IMR-90 (cell line): ENCODE measurements at regions not wholly inside any gene's neighbourhood (a gene's known extent, or its start where the extent isn't known, plus 50 kb on each side); places are given as distances from the start of the nearest gene placed in this dataset.

Source experiments
- ATAC-seq: fragments of 200-7000 bp; cut with Tn5 transposase; 2 replicates; pipeline ENCODE4 v1.9.1; 2020; ENCODE audit warnings: low read depth, mild to moderate bottlenecking, moderate library complexity
- BruUV-seq: library from RNA; stranded (reverse); fragments of 400-500 nt; replicated peaks from 2 replicates; lab custom pipeline; 2021; lab: Mats Ljungman, UMichigan
- CTCF ChIA-PET: fragments of 300-600 bp; formaldehyde crosslinking; extraction: SDS; loops from one replicate; lab custom pipeline; 2021; ENCODE audit warnings: antibody characterized with exemption; lab: Yijun Ruan, JAX
- POLR2A ChIA-PET: fragments of 300-600 bp; sonication (Branson Sonifier 250); formaldehyde crosslinking; loops from one replicate; lab custom pipeline; 2022; ENCODE audit warnings: antibody characterized with exemption; ENCODE audit not compliant: unreplicated experiment; lab: Charles Lee
- DNase-seq: peaks from one replicate; pipeline ENCODE4 v3.0.0; 2013
- H2AFZ ChIP-seq: replicated peaks from 2 replicates; pipeline ENCODE3; 2013; ENCODE audit warnings: low read length, mild to moderate bottlenecking; ENCODE audit not compliant: poor library complexity
- H2AK5ac ChIP-seq: 2 replicates; pipeline ENCODE4 v1.6.1; 2013; ENCODE audit warnings: low read depth, low read length, inconsistent platforms
- H2AK9ac ChIP-seq: replicated peaks from 2 replicates; pipeline ENCODE3; 2013; ENCODE audit warnings: mild to moderate bottlenecking, low read depth, low read length, moderate library complexity; ENCODE audit not compliant: poor library complexity
- H2BK120ac ChIP-seq: 2 replicates; pipeline ENCODE4 v1.6.1; 2013; ENCODE audit warnings: low read depth, low read length, inconsistent platforms
- H2BK15ac ChIP-seq: 3 replicates; pipeline ENCODE4 v1.6.1; 2013; ENCODE audit warnings: low read depth, low read length, inconsistent platforms
- H2BK20ac ChIP-seq: 2 replicates; pipeline ENCODE4 v1.6.1; 2013; ENCODE audit warnings: low read depth, mild to moderate bottlenecking, inconsistent platforms, low read length, moderate library complexity
- H2BK5ac ChIP-seq: 2 replicates; pipeline ENCODE4 v1.6.1; 2013; ENCODE audit warnings: mild to moderate bottlenecking, low read depth, low read length, inconsistent platforms; ENCODE audit not compliant: poor library complexity, severe bottlenecking
- H3K14ac ChIP-seq: replicated peaks from 2 replicates; pipeline ENCODE4 v1.6.1; 2013; ENCODE audit warnings: low read depth, low read length, inconsistent platforms
- H3K18ac ChIP-seq: 2 replicates; pipeline ENCODE4 v1.6.1; 2013; ENCODE audit warnings: low read depth, low read length, control low read depth
- H3K23ac ChIP-seq: 2 replicates; pipeline ENCODE4 v1.6.1; 2013; ENCODE audit warnings: low read depth, low read length, inconsistent platforms
- H3K27ac ChIP-seq: 2 replicates; pipeline ENCODE4 v1.5.1; 2013; ENCODE audit warnings: mild to moderate bottlenecking, control low read depth, low read length; ENCODE audit not compliant: insufficient read depth
- H3K27me3 ChIP-seq: 2 replicates; pipeline ENCODE4 v1.6.1; 2013; ENCODE audit warnings: low read length; ENCODE audit not compliant: control insufficient read depth, insufficient read depth
- H3K36me3 ChIP-seq: 2 replicates; pipeline ENCODE4 v1.6.1; 2013; ENCODE audit warnings: low read length, mixed read lengths; ENCODE audit not compliant: control insufficient read depth, insufficient read depth
- H3K4ac ChIP-seq: 2 replicates; pipeline ENCODE4 v1.6.1; 2013; ENCODE audit warnings: low read depth, low read length, inconsistent platforms
- H3K4me1 ChIP-seq: 2 replicates; pipeline ENCODE4 v1.6.1; 2013; ENCODE audit warnings: low read length, mixed read lengths; ENCODE audit not compliant: control insufficient read depth, insufficient read depth
- H3K4me2 ChIP-seq: 2 replicates; pipeline ENCODE4 v1.6.1; 2013; ENCODE audit warnings: low read depth, mild to moderate bottlenecking, control low read depth, low read length, moderate library complexity
- H3K4me3 ChIP-seq: 2 replicates; pipeline ENCODE4 v1.5.1; 2013; ENCODE audit warnings: low read depth, mild to moderate bottlenecking, control low read depth, low read length, moderate library complexity; ENCODE audit not compliant: insufficient read depth
- H3K56ac ChIP-seq: 2 replicates; pipeline ENCODE4 v1.6.1; 2013; ENCODE audit warnings: low read length, inconsistent platforms; ENCODE audit not compliant: insufficient read depth; ENCODE audit errors: extremely low read depth
- H3K79me1 ChIP-seq, 2 experiments: 2 replicates each; pipeline ENCODE4 v1.6.1; 2013; ENCODE audit warnings: low read length in 2 of 2, inconsistent platforms in 1 of 2, low read depth in 1 of 2
- H3K9ac ChIP-seq: 2 replicates; pipeline ENCODE4 v1.6.1; 2013; ENCODE audit warnings: low read depth, low read length, control low read depth
- H3K9me1 ChIP-seq: 2 replicates; pipeline ENCODE4 v1.6.1; 2013; ENCODE audit warnings: low read length, inconsistent platforms; ENCODE audit not compliant: insufficient read depth
- H3K9me3 ChIP-seq: 2 replicates; pipeline ENCODE4 v1.6.1; 2013; ENCODE audit warnings: low read length; ENCODE audit not compliant: control insufficient read depth, insufficient read depth
- H4K20me1 ChIP-seq: 2 replicates; pipeline ENCODE4 v1.6.1; 2013; ENCODE audit warnings: low read length, inconsistent platforms; ENCODE audit not compliant: insufficient read depth
- H4K5ac ChIP-seq: 2 replicates; pipeline ENCODE4 v1.6.1; 2013; ENCODE audit warnings: mild to moderate bottlenecking, low read depth, low read length, control low read depth
- H4K8ac ChIP-seq, 2 experiments: 2 replicates each; pipeline ENCODE4 v1.6.1; 2013; ENCODE audit warnings: low read depth in 2 of 2, low read length in 2 of 2, control low read depth in 1 of 2, inconsistent platforms in 1 of 2
- H4K91ac ChIP-seq: 2 replicates; pipeline ENCODE4 v1.6.1; 2013; ENCODE audit warnings: low read depth, low read length, inconsistent platforms; ENCODE audit not compliant: insufficient read depth
- BHLHE40 ChIP-seq: fragments of 150-350 bp; IDR thresholded peaks from 2 replicates; pipeline ENCODE4 v1.6.1; 2016; ENCODE audit warnings: mild to moderate bottlenecking, low read depth, low read length
- CEBPB ChIP-seq: IDR thresholded peaks from 2 replicates; pipeline ENCODE4 v1.6.1; 2012; ENCODE audit warnings: low read depth, low read length, improper control_type of control experiment
- CHD1 ChIP-seq: IDR thresholded peaks from 2 replicates; pipeline ENCODE4 v1.6.1; 2012; ENCODE audit warnings: low read depth, low read length, improper control_type of control experiment
- CTCF ChIP-seq: conservative IDR thresholded peaks from 2 replicates; pipeline ENCODE4 v1.5.1; 2012; ENCODE audit warnings: mild to moderate bottlenecking, low read depth, low read length, improper control_type of control experiment
- ELK1 ChIP-seq: fragments of 150-350 bp; IDR thresholded peaks from 2 replicates; pipeline ENCODE4 v1.6.1; 2016; ENCODE audit warnings: low read depth, mild to moderate bottlenecking, low read length, moderate library complexity, borderline replicate concordance
- FOS ChIP-seq: fragments of 150-350 bp; IDR thresholded peaks from 2 replicates; pipeline ENCODE4 v1.6.1; 2016; ENCODE audit warnings: low read depth, low read length
- MAFK ChIP-seq: IDR thresholded peaks from 2 replicates; pipeline ENCODE4 v1.6.1; 2012; ENCODE audit warnings: low read depth, low read length, improper control_type of control experiment
- MAZ ChIP-seq: IDR thresholded peaks from 2 replicates; pipeline ENCODE4 v1.6.1; 2012; ENCODE audit warnings: low read depth, mild to moderate bottlenecking, low read length, improper control_type of control experiment, moderate library complexity, borderline replicate concordance
- MXI1 ChIP-seq: IDR thresholded peaks from 2 replicates; pipeline ENCODE4 v1.6.1; 2012; ENCODE audit warnings: low read depth, mild to moderate bottlenecking, low read length, moderate library complexity, borderline replicate concordance
- NFE2L2 ChIP-seq: fragments of 150-350 bp; IDR thresholded peaks from 2 replicates; pipeline ENCODE4 v1.6.1; 2016; ENCODE audit warnings: low read depth, mild to moderate bottlenecking, low read length
- POLR2A ChIP-seq: IDR thresholded peaks from 2 replicates; pipeline ENCODE4 v1.6.1; 2012; ENCODE audit warnings: mild to moderate bottlenecking, low read depth, low read length
- RAD21 ChIP-seq: IDR thresholded peaks from 2 replicates; pipeline ENCODE4 v1.6.1; 2012; ENCODE audit warnings: low read length, improper control_type of control experiment
- RCOR1 ChIP-seq: IDR thresholded peaks from 2 replicates; pipeline ENCODE4 v1.6.1; 2012; ENCODE audit warnings: mild to moderate bottlenecking, low read length, improper control_type of control experiment; ENCODE audit not compliant: insufficient replicate concordance
- RFX5 ChIP-seq: IDR thresholded peaks from 2 replicates; pipeline ENCODE4 v1.8.0; 2012; ENCODE audit warnings: low read depth, mild to moderate bottlenecking, low read length, moderate library complexity
- SMC3 ChIP-seq: fragments of 150-350 bp; IDR thresholded peaks from 2 replicates; pipeline ENCODE4 v1.6.1; 2016; ENCODE audit warnings: low read depth, mild to moderate bottlenecking, antibody characterized with exemption, low read length, moderate library complexity
- USF2 ChIP-seq: fragments of 150-350 bp; IDR thresholded peaks from 2 replicates; pipeline ENCODE4 v1.6.1; 2017; ENCODE audit warnings: mild to moderate bottlenecking, antibody characterized with exemption, low read length, low read depth
- WGBS, 2 experiments: methylation state at CpG; one replicate each; pipeline versions ENCODE4 v1.1.5 to v1.1.7; 2013; ENCODE audit warnings: missing lambda C conversion rate in 2 of 2; ENCODE audit not compliant: insufficient read length in 1 of 2; ENCODE audit errors: extremely low coverage in 2 of 2; 5-methylcytosine and 5-hydroxymethylcytosine counted together
- dilution Hi-C: fragments of 300-500 bp; cut with HindIII; formaldehyde crosslinking; loops from one replicate; pipeline ENCODE4 v1.14.3; 2018; ENCODE audit warnings: low sequenced_read_pairs; ENCODE audit not compliant: unreplicated experiment
- in situ Hi-C: fragments of 300-500 bp; cut with MboI; formaldehyde crosslinking; loops from 3 replicates; pipeline ENCODE4 v1.14.3; 2019; ENCODE audit warnings: low sequenced_read_pairs, inconsistent platforms, mixed read lengths
- intact Hi-C: fragments of 100-400 bp; cut with micrococcal nuclease; formaldehyde crosslinking; loops from 2 replicates; pipeline ENCODE4 v1.10.0; 2022

- Histone ChIP-seq H3K4ac (no peak overlapping the region), H3K9ac (no peak overlapping the region), H3K36me3 (no peaks in the 10 kb centered on the region), H4K8ac (no peak overlapping the region), H3K4me3 (no peak overlapping the region), H3K18ac (no peak overlapping the region), H3K79me1 (no peaks in the 10 kb centered on the region), H3K27me3 (no peaks in the 10 kb centered on the region; the same call in 1 of the 2 replicates), H3K56ac (no peak overlapping the region), H2BK5ac (no peak overlapping the region), H3K27ac (no peak overlapping the region), H3K9me1 (no peaks in the 10 kb centered on the region), H3K9me3 (no peaks in the 10 kb centered on the region), H3K4me1 (no peaks in the 10 kb centered on the region), H3K23ac (no peak overlapping the region), H2BK20ac (no peak overlapping the region), H4K91ac (no peak overlapping the region), H2AK9ac (no peak overlapping the region), H4K5ac (no peak overlapping the region), H2AFZ (no peak overlapping the region), H2BK15ac (no peak overlapping the region), H2BK120ac (no peak overlapping the region), H4K20me1 (no peaks in the 10 kb centered on the region), H3K14ac (no peak overlapping the region), H2AK5ac (no peak overlapping the region), H3K4me2 (no peak overlapping the region)
- BruUV-seq = no TSS peak
- TF ChIP-seq RAD21 = no peak
- no peak for TF ChIP-seq CTCF
- no peak for TF ChIP-seq CEBPB
- no peak for TF ChIP-seq BHLHE40
- no peak for TF ChIP-seq MXI1
- TF ChIP-seq MAZ = no peak
- TF ChIP-seq USF2 = no peak
- TF ChIP-seq NFE2L2 = no peak
- no peak for TF ChIP-seq ELK1
- TF ChIP-seq CHD1 = no peak
- TF ChIP-seq SMC3 = no peak
- no peak for TF ChIP-seq FOS
- no peak for TF ChIP-seq RFX5
- no peak for TF ChIP-seq MAFK
- no peak for TF ChIP-seq RCOR1
- TF ChIP-seq POLR2A = no peak
- 20% methylated on average over 2 of the region's 6 CpGs; no CpG with 5 or more reads in 1 of the 2 experiments for WGBS, 2 experiments
- ChIA-PET POLR2A (no interaction called here), CTCF (no interaction called here)
- dilution Hi-C loops = no loop called here
- ATAC-seq = no peak
- DNase-seq = no peak
- in situ Hi-C loops = no loop called here
- intact Hi-C loops = no loop called here
Measured at GRCh38 chr1:18021242-18021641, 86.4 kb upstream of the IGSF21 start.
